ENCODE measurements at regions not wholly inside any gene's neighbourhood (a gene's known extent, or its start where the extent isn't known, plus 50 kb on each side); places are given as distances from the start of the nearest gene placed in this dataset.

GRCh38 chr4:135269125-135269890, 1067.7 kb upstream of the PABPC4L start:
- no peaks in the 10 kb centered on the region for H3K4me1 ChIP-seq
- no peak for DNase-seq

GRCh38 chr4:135268369-135268768, 1066.8 kb upstream of the PABPC4L start:
- H3K36me3 ChIP-seq, result no peaks in the 10 kb centered on the region
- no peak overlapping the region for H3K4me3 ChIP-seq (ENCODE audit: low read depth, low read length)
- H3K9me3 ChIP-seq, result no peaks in the 10 kb centered on the region
- no peak for TF ChIP-seq CTCF (IDR thresholded peaks at IDR 0.05; ENCODE audit: low read depth, low read length)
- no peak for DNase-seq
- H3K27me3 ChIP-seq, result no peaks in the 10 kb centered on the region
- H3K4me1 ChIP-seq, result no peaks in the 10 kb centered on the region

More at GRCh38 chr4:135269125-135269890, 1067.7 kb upstream of the PABPC4L start:
- TF ChIP-seq CTCF (IDR thresholded peaks at IDR 0.05; ENCODE audit: low read depth, low read length), result no peak
- Histone ChIP-seq H3K27me3 (no peaks in the 10 kb centered on the region), H3K9me3 (no peaks in the 10 kb centered on the region), H3K4me3 (ENCODE audit: low read depth, low read length) (no peak overlapping the region), H3K36me3 (no peaks in the 10 kb centered on the region)

GRCh38 chr4:135267148-135267865, 1065.7 kb upstream of the PABPC4L start:
- TF ChIP-seq CTCF (IDR thresholded peaks at IDR 0.05; ENCODE audit: low read depth, low read length), result no peak
- DNase-seq, result no peak
- no peaks in the 10 kb centered on the region for H3K36me3 ChIP-seq
- H3K27me3 ChIP-seq, result no peaks in the 10 kb centered on the region
- H3K4me1 ChIP-seq, result no peaks in the 10 kb centered on the region
- no peaks in the 10 kb centered on the region for H3K9me3 ChIP-seq
- H3K4me3 ChIP-seq (ENCODE audit: low read depth, low read length), result no peak overlapping the region

GRCh38 chr4:135256111-135256510, 1054.5 kb upstream of the PABPC4L start:
- H3K4me3 ChIP-seq (ENCODE audit: low read depth, low read length), result no peak overlapping the region
- no peak for TF ChIP-seq CTCF (IDR thresholded peaks at IDR 0.05; ENCODE audit: low read depth, low read length)
- H3K36me3 ChIP-seq, result no peaks in the 10 kb centered on the region
- no peaks in the 10 kb centered on the region for H3K4me1 ChIP-seq
- no peak for DNase-seq
- no peaks in the 10 kb centered on the region for H3K27me3 ChIP-seq
- H3K9me3 ChIP-seq, result no peaks in the 10 kb centered on the region

- no peak for DNase-seq
- Histone ChIP-seq H3K4me3 (ENCODE audit: low read depth, low read length) (no peak overlapping the region), H3K27me3 (no peaks in the 10 kb centered on the region), H3K4me1 (no peaks in the 10 kb centered on the region), H3K36me3 (no peaks in the 10 kb centered on the region), H3K9me3 (no peaks in the 10 kb centered on the region)
- TF ChIP-seq CTCF (IDR thresholded peaks at IDR 0.05; ENCODE audit: low read depth, low read length), result no peak
Observed at GRCh38 chr4:135250040-135250439, 1048.5 kb upstream of the PABPC4L start.

- H3K4me1 ChIP-seq, result no peaks in the 10 kb centered on the region
- TF ChIP-seq CTCF (IDR thresholded peaks at IDR 0.05; ENCODE audit: low read depth, low read length), result no peak
- DNase-seq, result no peak
- no peaks in the 10 kb centered on the region for H3K36me3 ChIP-seq
- H3K4me3 ChIP-seq (ENCODE audit: low read depth, low read length), result no peak overlapping the region
- no peaks in the 10 kb centered on the region for H3K27me3 ChIP-seq
- no peaks in the 10 kb centered on the region for H3K9me3 ChIP-seq
Observed at GRCh38 chr4:135249024-135249423, 1047.4 kb upstream of the PABPC4L start.

All from BE2C (cell line).